GM21723 (cell line): ENCODE measurements at regions not wholly inside any gene's neighbourhood (a gene's known extent, or its start where the extent isn't known, plus 50 kb on each side); places are given as distances from the start of the nearest gene placed in this dataset.
"Not testable (repeated sequence)": the region's sequence is repeated elsewhere in the genome, so short reads cannot be mapped to it uniquely, and the experiment has no call there.

ENCODE experiments used
- ATAC-seq: cut with Tn5 transposase; IDR thresholded peaks from one replicate; pipeline ENCODE4 v1.9.1; 2021; ENCODE audit warnings: mild to moderate bottlenecking, moderate library complexity; ENCODE audit not compliant: unreplicated experiment

DNA sequence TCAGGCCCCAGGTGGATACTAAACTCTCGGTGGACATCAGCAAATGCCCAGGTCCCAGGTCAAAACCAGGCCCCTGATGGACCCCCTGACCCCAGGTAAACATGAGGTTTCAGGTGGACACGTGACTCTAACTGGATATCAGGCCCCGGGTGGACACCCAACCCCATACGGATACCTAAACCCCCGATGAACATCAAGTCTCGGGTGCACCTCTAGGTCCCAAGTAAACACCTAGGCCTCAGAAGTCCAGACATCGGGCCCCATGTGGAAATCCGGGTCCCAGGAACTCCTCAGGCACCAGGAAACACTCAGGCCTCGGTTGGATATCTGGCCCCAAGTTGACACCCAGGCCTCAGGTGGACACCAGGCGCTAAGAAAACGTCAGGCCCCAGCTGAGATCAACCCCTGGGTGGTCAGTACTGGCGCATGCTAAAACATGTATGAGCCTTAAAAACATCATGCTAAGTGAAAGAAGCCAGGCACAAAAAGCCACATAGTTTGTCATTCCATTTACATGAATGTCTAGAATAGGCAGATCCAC, 54.4 kb upstream of the SEPTIN5 start:
- ATAC-seq, result no peak

DNA sequence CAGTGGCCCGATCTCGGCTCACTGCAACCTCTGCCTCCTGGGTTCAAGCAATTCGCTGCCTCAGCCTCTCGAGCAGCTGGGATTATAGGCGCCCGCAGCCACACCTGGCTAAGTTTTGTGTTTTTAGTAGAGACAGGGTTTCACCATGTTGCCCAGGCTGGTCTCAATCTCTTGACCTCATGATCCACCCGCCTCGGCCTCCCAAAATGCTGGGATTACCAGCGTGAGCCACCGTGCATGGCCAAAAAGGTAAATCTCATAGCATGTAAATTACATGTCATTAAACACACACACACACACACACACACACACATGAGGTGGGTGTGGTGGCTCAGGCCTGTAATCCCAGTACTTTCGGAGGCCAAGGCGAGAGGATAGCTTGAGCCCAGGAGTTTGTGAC, 53.7 kb upstream of the SEPTIN5 start:
- not testable (repeated sequence) for ATAC-seq

- no peak for ATAC-seq
These were observed 53.1 kb upstream of the SEPTIN5 start for GRCh38 chr22:19661156-19661555.

DNA sequence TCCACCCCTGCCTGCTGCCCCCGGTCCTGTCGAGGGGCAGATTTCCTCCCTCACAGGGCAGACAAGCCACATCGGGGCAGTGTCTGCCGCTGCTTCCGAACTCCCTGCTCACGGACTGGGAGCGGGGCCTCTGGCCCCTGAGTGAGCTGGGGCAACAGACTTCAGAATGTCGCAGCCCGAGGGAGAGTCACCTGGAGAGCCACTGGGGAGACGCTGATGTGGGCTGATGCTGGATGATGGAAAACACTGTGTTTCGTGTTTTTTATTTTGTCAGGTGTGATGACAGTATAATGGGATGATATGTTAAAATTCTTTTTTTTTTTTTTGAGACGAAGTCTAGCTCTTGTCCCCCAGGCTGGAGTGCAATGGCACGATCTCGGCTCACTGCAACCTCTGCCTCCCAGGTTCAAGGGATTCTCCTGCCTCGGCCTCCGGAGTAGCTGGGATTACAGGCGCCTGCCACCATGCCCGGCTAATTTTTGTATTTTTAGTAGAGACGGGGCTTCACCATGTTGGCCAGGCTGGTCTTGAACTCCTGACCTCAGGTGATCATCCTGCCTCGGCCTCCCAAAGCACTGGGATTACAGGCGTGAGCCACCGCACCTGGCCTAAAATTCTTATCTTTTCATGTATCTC, 52.1 kb upstream of the SEPTIN5 start:
- ATAC-seq, result not testable (repeated sequence)

DNA sequence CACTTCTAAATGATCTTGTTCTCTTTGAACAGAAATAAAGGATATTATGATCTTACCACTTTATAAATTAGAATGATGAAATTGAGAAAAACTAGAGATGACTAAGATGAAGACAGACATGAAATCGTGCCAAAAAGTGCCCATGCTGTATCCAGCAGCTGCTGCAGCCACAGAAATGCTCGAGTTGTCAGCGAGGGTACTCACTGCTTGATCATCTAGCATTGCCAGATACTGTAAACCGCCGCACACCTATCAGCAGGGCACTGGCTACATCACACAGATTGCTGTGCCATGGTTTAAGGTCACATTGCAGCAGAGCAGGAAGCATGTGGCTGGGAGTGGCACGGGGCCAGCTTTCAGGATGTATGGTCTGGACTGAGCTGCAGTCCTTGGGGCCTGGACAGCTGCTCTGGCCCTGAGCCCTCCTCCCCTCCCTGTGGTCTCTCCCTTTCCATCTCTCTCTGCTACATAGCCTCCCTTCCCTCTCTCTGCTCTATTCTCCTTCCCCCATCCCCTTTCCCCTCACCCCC, 51.0 kb upstream of the SEPTIN5 start:
- ATAC-seq, result no peak

DNA sequence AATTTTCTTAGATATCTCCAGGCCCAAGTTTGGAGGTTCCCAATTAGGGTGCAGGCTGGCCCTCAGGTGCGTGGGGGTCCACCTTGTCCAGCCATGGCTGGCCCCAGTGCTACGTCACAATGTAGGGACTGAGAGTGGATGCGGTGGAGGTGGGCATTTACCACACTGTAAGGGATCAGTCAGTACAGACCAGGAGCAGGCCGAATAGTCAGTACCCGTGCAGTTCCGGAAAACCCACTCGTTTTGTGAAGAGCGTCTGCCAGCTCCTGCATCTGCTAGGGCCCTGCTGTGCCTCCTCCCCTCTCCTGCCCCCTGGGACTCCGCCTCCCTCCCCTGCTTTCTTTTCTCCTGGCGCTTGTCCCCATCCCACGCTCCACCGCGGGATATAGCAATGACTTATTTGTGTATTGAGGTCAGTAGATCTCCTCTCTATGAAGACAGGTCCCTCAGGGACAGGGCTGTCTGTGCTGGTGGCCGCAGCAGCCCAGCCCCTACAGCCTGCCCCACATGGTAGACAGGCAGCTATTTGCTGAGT, 50.4 kb upstream of the SEPTIN5 start:
- no peak for ATAC-seq

GRCh38 chr22:19664406-19664805, 49.9 kb upstream of the SEPTIN5 start:
- ATAC-seq, result no peak
